Skeletal muscle tissue (tissue), 3 donors: ENCODE measurements at regions not wholly inside any gene's neighbourhood (a gene's known extent, or its start where the extent isn't known, plus 50 kb on each side); places are given as distances from the start of the nearest gene placed in this dataset.

ENCODE experiments used
- H3K27ac ChIP-seq: one replicate; pipeline ENCODE4 v1.7.0; 2013; ENCODE audit warnings: mild to moderate bottlenecking, low read depth, low read length, inconsistent platforms
- H3K27me3 ChIP-seq, 3 donors: one replicate each; pipeline ENCODE4 v1.7.0; 2013; ENCODE audit warnings: low read length in 3 of 3; ENCODE audit not compliant: control insufficient read depth in 3 of 3, insufficient read depth in 3 of 3
- H3K36me3 ChIP-seq, 3 donors: one replicate each; pipeline ENCODE4 v1.7.0; 2013; ENCODE audit warnings: low read length in 3 of 3; ENCODE audit not compliant: control insufficient read depth in 3 of 3, insufficient read depth in 3 of 3
- H3K4me1 ChIP-seq, 3 donors: one replicate each; pipeline ENCODE4 v1.7.0; 2013; ENCODE audit warnings: low read length in 3 of 3, mild to moderate bottlenecking in 3 of 3; ENCODE audit not compliant: control insufficient read depth in 3 of 3, insufficient read depth in 3 of 3
- H3K4me3 ChIP-seq, 3 donors: one replicate each; pipeline ENCODE4 v1.7.0; 2013; ENCODE audit warnings: low read length in 3 of 3
- H3K9ac ChIP-seq, 3 donors: one replicate each; pipeline ENCODE4 v1.7.0; 2013; ENCODE audit warnings: low read length in 3 of 3, mild to moderate bottlenecking in 3 of 3, moderate library complexity in 2 of 3, low read depth in 1 of 3
- H3K9me3 ChIP-seq, 3 donors: one replicate each; pipeline ENCODE4 v1.7.0; 2013; ENCODE audit warnings: low read length in 3 of 3; ENCODE audit not compliant: control insufficient read depth in 3 of 3
- donor health status: Osteomylitis.

DNA sequence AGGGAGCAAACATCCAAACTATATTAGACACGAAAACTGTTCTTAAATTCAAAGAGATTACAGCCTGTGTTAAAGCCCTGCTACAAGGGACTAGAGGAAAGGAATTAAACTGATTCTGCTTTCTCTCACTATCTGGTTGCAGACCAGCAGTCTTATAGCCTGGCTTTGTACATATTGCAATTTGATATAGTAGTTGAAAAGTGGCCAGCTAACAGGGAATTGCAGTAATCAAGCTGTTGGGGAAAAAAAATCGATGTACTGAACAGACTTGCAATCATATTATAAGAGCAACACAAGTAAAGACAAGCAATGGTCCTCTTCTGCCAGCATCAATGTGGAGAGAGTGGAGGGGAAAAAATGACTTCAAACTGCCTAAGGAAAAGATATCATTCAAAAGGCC, 364.4 kb upstream of the EPHA5 start:
- Histone ChIP-seq H3K36me3 (no peaks in the 10 kb centered on the region), H3K27me3 (no peaks in the 10 kb centered on the region), H3K4me3 (no peak overlapping the region), H3K9ac (no peak overlapping the region), H3K9me3 (no peaks in the 10 kb centered on the region), H3K4me1 (no peaks in the 10 kb centered on the region), H3K27ac (no peak overlapping the region)

DNA sequence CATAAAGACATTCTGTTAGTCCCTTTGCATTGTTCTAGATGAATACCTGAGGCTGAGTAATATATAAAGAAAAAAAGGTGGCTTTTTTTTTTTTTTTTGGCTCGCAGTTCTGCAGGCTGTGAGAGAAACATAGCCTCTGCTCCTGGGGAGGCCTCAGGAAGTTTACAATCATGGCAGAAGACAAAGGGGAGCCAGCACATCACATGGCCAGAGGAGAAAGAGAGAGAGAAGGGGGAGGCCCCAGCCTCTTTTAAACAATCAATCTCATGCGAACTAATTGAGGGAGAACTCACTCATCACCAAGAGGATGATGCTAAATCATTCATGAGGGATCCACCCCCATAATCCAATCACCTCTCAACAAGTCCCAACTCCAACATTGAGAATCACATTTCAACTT, 364.0 kb upstream of the EPHA5 start:
- Histone ChIP-seq H3K36me3 (no peaks in the 10 kb centered on the region), H3K4me3 (no peak overlapping the region), H3K27ac (no peak overlapping the region), H3K9me3 (no peaks in the 10 kb centered on the region), H3K27me3 (no peaks in the 10 kb centered on the region), H3K4me1 (no peaks in the 10 kb centered on the region), H3K9ac (no peak overlapping the region)

DNA sequence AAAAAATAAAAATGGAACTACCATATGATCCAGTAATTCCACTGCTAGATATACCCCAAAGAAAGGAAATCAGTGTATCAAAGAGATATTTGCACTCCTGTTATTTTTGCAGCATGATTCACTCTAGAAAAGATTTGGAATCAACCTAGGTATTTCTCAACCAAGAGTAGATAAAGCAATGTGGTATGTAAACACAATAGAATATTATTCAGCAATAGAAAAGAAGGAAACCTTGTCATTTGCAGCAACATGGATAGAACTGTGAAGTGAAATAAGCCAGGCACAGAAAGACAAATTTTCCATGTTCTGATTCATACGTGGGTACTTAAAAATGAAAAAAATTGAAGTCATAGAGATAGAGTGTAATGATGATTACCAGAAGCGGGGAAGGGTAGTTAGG, 362.3 kb upstream of the EPHA5 start:
- no peaks in the 10 kb centered on the region for H3K9me3 ChIP-seq
- no peaks in the 10 kb centered on the region for H3K27me3 ChIP-seq
- no peak overlapping the region for H3K27ac ChIP-seq
- no peak overlapping the region for H3K9ac ChIP-seq
- no peaks in the 10 kb centered on the region for H3K4me1 ChIP-seq
- H3K36me3 ChIP-seq, result no peaks in the 10 kb centered on the region
- no peak overlapping the region for H3K4me3 ChIP-seq

DNA sequence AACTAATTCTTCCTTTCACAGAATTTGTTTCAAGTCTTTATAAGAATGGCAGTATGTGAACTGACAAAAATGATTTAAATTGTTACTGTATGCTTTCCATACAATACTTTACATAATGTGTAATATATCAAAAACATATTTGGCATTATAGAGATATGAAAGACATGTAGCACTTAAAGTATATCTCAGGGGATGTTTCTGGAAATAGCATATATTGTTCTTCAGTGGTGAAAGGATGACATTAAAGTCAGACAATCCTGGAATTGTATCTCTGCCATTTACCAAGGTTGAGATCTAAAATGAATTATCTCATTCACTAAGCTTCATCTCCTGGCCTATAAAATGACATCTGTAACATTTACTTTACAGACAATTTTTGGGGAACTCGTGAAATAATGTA, 358.4 kb upstream of the EPHA5 start:
- Histone ChIP-seq H3K9me3 (peaks cover 0 to 3% (median 0%) of the 10 kb centered on the region in 3 donors), H3K27me3 (no peaks in the 10 kb centered on the region), H3K4me1 (no peaks in the 10 kb centered on the region), H3K36me3 (no peaks in the 10 kb centered on the region), H3K9ac (no peak overlapping the region), H3K4me3 (no peak overlapping the region), H3K27ac (no peak overlapping the region)

DNA sequence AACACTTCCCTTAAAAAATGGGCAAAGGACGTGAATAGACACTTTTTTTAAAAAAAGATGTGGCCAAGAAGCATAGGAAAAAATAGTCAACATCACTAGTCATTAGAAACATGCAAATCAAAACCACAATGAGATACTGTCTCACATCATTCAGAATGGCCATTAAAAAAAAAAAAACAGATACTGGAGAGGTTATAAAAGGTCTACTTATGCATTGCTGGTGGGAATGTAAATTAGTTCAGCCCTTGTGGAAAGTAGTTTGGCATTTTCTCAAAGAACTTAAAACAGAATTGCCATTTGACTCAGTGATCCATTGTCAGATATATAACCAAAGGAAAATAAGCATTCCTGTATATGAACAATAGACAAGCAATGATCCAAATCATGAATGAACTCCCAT, 352.8 kb upstream of the EPHA5 start:
- Histone ChIP-seq H3K36me3 (no peaks in the 10 kb centered on the region), H3K27ac (no peak overlapping the region), H3K4me1 (no peaks in the 10 kb centered on the region), H3K9ac (no peak overlapping the region), H3K27me3 (no peaks in the 10 kb centered on the region), H3K4me3 (no peak overlapping the region), H3K9me3 (peaks cover 0 to 3% (median 0%) of the 10 kb centered on the region in 3 donors)

DNA sequence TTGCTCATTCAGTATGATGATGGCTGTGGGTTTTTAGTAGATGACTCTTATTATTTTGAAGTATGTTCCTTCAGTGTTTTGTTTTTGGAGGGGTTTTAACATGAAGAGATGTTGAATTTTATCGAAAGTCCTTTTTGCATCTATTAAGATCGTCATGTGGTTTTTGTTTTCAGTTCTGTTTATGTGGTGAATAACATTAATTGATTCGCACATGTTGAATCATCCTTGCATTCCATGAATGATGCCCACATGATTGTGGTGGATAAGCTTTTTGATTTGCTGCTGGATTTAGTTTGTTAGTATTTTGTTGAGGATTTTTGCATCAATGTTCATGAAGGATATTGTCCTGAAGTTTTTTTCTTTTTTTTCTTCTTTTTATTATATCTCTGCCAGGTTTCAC, 347.4 kb upstream of the EPHA5 start:
- Histone ChIP-seq H3K36me3 (no peaks in the 10 kb centered on the region), H3K4me1 (no peaks in the 10 kb centered on the region), H3K4me3 (no peak overlapping the region), H3K27ac (no peak overlapping the region), H3K9me3 (no peaks in the 10 kb centered on the region), H3K27me3 (no peaks in the 10 kb centered on the region), H3K9ac (no peak overlapping the region)

DNA sequence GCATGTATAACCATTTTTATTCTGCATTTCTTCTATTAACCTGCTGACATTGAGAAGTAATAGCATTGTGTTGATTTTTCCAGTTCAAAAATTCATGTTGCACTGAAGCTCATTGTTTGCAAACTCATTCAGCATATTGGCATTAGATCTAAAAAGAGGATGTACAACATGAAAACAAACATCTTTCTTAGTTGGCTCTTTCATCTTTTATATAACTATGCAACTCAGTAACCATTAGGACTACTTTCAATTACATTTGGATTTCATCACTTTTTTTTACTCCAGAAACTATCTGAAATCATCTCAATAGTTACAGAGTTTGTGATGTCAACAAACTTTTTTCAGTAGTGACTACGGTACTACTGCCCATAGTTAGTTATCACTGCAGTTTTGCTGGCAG, 346.0 kb upstream of the EPHA5 start:
- Histone ChIP-seq H3K27ac (no peak overlapping the region), H3K4me3 (no peak overlapping the region), H3K36me3 (no peaks in the 10 kb centered on the region), H3K9ac (no peak overlapping the region), H3K9me3 (no peaks in the 10 kb centered on the region), H3K27me3 (no peaks in the 10 kb centered on the region), H3K4me1 (no peaks in the 10 kb centered on the region)

DNA sequence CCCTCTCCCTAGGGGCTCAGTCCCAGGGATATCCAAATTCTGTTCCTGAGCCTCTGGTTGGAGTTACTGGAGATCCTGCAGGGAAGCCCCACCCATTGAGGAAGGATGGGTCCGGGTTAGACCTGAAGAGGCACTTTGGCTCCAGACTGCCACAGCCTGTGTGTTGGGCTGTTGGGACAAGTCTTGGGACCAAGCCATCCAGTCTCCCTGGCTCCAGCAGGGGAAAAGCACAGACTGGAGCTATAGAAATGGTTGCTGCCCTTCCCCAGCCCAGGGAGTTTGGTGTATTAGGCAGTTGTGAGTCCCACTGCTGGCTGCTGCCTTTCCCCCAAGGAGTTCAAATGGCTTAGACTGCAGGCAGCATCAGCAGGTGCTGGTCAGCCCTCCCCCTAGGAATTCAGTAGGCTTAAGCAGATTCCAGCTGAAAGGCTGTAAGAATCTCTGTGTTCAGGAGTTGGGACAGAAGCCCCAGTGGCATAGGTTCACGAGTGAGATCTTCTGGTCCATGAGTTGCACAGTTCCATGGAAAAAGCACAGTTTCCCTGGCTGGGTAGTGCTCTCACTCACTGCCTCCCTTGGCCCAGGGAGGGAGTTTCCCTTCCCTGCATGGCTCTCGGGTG, 344.0 kb upstream of the EPHA5 start:
- no peaks in the 10 kb centered on the region for H3K4me1 ChIP-seq
- H3K27me3 ChIP-seq, result no peaks in the 10 kb centered on the region
- no peak overlapping the region for H3K4me3 ChIP-seq
- no peak overlapping the region for H3K9ac ChIP-seq
- H3K36me3 ChIP-seq, result no peaks in the 10 kb centered on the region
- H3K27ac ChIP-seq, result no peak overlapping the region
- no peaks in the 10 kb centered on the region for H3K9me3 ChIP-seq

DNA sequence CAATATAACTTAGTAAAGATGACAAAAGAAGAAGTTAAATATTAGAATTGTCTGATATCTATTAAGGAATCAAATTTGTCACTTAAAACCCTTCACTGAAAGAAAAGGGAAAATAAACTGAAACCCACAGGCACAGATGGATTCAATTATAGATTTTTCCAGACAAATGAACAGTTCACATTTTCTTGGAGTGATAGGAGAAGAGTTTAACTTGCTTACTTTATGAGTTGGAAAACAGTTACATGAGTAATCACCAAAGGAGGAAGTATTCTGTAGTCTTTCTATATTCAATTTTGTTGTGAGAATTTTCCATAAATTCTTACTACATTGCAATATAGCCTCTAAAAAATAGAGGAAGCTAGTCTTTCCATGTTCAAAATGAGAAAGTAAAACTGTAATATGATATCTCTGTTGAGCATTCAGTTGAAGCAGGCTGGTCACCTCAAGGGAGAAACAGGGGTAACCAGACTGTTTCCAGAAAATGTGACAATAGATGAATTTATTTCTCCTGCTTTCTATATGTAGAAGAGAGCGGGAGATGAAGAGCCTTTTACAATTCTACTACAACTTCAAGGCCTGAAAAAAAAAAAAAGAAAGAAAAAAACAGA, 330.3 kb upstream of the EPHA5 start:
- Histone ChIP-seq H3K9ac (no peak overlapping the region), H3K4me3 (no peak overlapping the region), H3K4me1 (no peaks in the 10 kb centered on the region), H3K36me3 (no peaks in the 10 kb centered on the region), H3K27ac (no peak overlapping the region), H3K9me3 (peaks cover 0 to 2% (median 0%) of the 10 kb centered on the region in 3 donors), H3K27me3 (no peaks in the 10 kb centered on the region)

DNA sequence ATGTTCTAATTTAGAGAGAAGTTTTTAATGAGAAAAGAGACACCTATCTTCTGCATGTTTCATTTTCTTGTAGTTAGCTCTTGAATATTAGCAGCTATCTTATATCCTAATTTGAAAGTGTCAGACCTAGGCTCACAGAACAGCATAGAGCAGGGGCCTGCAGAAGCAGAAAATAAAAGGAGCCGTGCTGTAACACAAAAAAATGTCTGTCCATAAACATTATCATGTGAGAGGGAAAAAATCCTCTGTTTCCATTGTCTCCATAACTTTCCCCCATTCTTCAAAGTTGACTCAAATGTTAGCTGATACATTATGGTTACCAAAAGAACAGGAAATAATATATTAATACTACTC, 329.2 kb upstream of the EPHA5 start:
- no peaks in the 10 kb centered on the region for H3K27me3 ChIP-seq

More for the DNA sequence above, 329.2 kb upstream of the EPHA5 start:
- no peaks in the 10 kb centered on the region for H3K36me3 ChIP-seq
- H3K9me3 ChIP-seq, result peaks cover 0 to 2% (median 0%) of the 10 kb centered on the region in 3 donors
- H3K4me1 ChIP-seq, result no peaks in the 10 kb centered on the region
- no peak overlapping the region for H3K9ac ChIP-seq
- H3K27ac ChIP-seq, result no peak overlapping the region
- H3K4me3 ChIP-seq, result no peak overlapping the region
